PC-3 (cell line): ENCODE measurements at regions not wholly inside any gene's neighbourhood (a gene's known extent, or its start where the extent isn't known, plus 50 kb on each side); places are given as distances from the start of the nearest gene placed in this dataset.

ENCODE experiments used
- ATAC-seq: fragments of 200-7000 bp; cut with Tn5 transposase; 2 replicates; pipeline ENCODE4 v1.9.1; 2020; ENCODE audit warnings: mild to moderate bottlenecking, moderate library complexity
- BruUV-seq: library from RNA; stranded (reverse); fragments of 400-500 nt; replicated peaks from 2 replicates; lab custom pipeline; 2021; lab: Mats Ljungman, UMichigan
- CTCF ChIA-PET: fragments of 300-600 bp; sonication (Branson Sonifier 250); formaldehyde crosslinking; loops from one replicate; lab custom pipeline; 2022; ENCODE audit warnings: antibody characterized with exemption; lab: Charles Lee
- POLR2A ChIA-PET: fragments of 300-600 bp; sonication (Branson Sonifier 250); formaldehyde crosslinking; loops from one replicate; lab custom pipeline; 2022; ENCODE audit warnings: antibody characterized with exemption; ENCODE audit not compliant: unreplicated experiment; lab: Charles Lee
- DNase-seq: peaks from one replicate; pipeline ENCODE4 v3.0.0-alpha.2; 2015
- H2AFZ ChIP-seq: fragments of 300-600 bp; sonication (generic); 2 replicates; pipeline ENCODE4 v1.6.0; 2016; ENCODE audit warnings: antibody characterized with exemption, low read length
- H3F3A ChIP-seq: fragments of 300-600 bp; sonication (generic); one replicate; pipeline ENCODE4 v1.6.0; 2017; ENCODE audit warnings: antibody characterized with exemption, low read length, control low read depth, mild to moderate bottlenecking; ENCODE audit not compliant: unreplicated experiment
- H3K27ac ChIP-seq: fragments of 300-600 bp; sonication (generic); 2 replicates; pipeline ENCODE4 v1.5.1; 2016; ENCODE audit warnings: mild to moderate bottlenecking, low read length
- H3K27me3 ChIP-seq: fragments of 300-600 bp; sonication (generic); 2 replicates; pipeline ENCODE4 v1.6.1; 2016; ENCODE audit warnings: low read length, mixed read lengths
- H3K36me3 ChIP-seq: fragments of 300-600 bp; sonication (generic); 2 replicates; pipeline ENCODE4 v1.6.1; 2016; ENCODE audit warnings: low read depth, mixed run types, low read length, mixed read lengths
- H3K4me1 ChIP-seq: fragments of 300-600 bp; sonication (generic); 2 replicates; pipeline ENCODE4 v1.5.1; 2016; ENCODE audit warnings: low read length; ENCODE audit not compliant: insufficient read depth
- H3K4me2 ChIP-seq: fragments of 300-600 bp; sonication (generic); 2 replicates; pipeline ENCODE4 v1.6.0; 2016; ENCODE audit warnings: low read length
- H3K4me3 ChIP-seq: fragments of 300-600 bp; sonication (generic); 2 replicates; pipeline ENCODE4 v1.5.1; 2016; ENCODE audit warnings: mild to moderate bottlenecking, low read length, mixed read lengths
- H3K79me2 ChIP-seq: fragments of 300-600 bp; sonication (generic); 2 replicates; pipeline ENCODE4 v1.6.1; 2017; ENCODE audit warnings: low read length, mixed read lengths
- H3K9ac ChIP-seq: fragments of 300-600 bp; sonication (generic); 2 replicates; pipeline ENCODE4 v1.6.0; 2016; ENCODE audit warnings: mild to moderate bottlenecking, low read length
- H3K9me2 ChIP-seq: fragments of 300-600 bp; sonication (generic); replicated peaks from 2 replicates; pipeline ENCODE4 v1.6.1; 2016; ENCODE audit warnings: mixed run types, low read length, mixed read lengths
- H3K9me3 ChIP-seq: fragments of 300-600 bp; sonication (generic); 2 replicates; pipeline ENCODE4 v1.6.1; 2016; ENCODE audit warnings: low read length, mixed read lengths
- H4K20me1 ChIP-seq: fragments of 300-600 bp; sonication (generic); 2 replicates; pipeline ENCODE4 v1.6.1; 2016; ENCODE audit warnings: low read length, mixed read lengths
- EZH2 ChIP-seq: fragments of 300-600 bp; sonication (generic); IDR thresholded peaks from one replicate; pipeline ENCODE4 v1.6.1; 2017; ENCODE audit warnings: antibody characterized with exemption, mild to moderate bottlenecking, low read length; ENCODE audit not compliant: unreplicated experiment
- EZH2phosphoT487 ChIP-seq: fragments of 300-600 bp; sonication (generic); IDR thresholded peaks from 2 replicates; pipeline ENCODE4 v1.6.1; 2018; ENCODE audit warnings: mild to moderate bottlenecking, antibody characterized with exemption, low read length, borderline replicate concordance
- intact Hi-C: fragments of 100-400 bp; cut with micrococcal nuclease; formaldehyde crosslinking; loops from 2 replicates; pipeline ENCODE4 v1.9.0; 2023
- TF ChIP-seq, protein P1 (sequence below): fragments of 300-600 bp; sonication (generic); conservative IDR thresholded peaks from 2 replicates; pipeline ENCODE4 v1.5.1; 2017; ENCODE audit warnings: antibody characterized with exemption, low read depth, mild to moderate bottlenecking, low read length

DNA sequence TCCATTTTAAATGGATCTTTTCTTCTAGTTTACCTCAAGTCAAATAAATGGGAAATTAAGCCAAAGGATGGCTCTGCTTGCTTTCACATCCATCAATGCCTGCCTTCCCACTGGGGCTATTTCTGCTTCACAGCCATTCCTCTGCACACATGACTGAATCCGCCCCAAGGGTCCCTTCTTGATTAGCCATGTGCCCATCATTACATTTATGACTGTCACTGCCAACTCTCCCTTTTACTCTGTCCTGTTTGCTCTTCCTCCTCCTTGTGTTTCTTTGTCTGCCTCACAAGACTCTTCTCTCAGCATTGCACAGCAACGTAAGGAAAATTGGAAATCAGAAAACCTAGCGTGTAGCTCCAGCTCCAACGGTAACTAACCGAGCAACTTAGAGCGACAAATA, 410.2 kb downstream of the TBC1D4 start:
- POLR2A ChIA-PET: no interaction called here
- no peaks in the 10 kb centered on the region for H3F3A ChIP-seq

DNA sequence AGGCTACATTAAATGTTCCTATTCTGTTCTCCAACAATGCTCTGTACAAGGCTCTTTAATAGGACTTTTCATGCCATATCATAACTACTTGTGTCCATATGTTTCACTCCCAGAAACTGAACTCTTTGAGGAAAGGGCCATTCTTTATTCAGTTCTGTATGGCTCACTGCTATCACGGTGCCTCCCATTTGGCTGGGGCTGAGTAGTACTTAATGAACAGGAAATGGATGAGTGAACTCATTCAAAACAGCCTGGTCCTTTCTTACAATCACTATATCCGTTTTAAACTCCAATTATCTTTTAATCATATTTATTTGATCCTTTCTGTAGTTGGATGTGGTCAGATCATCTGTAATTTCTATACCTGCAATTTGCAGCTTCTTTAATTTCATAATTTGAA, 410.6 kb downstream of the TBC1D4 start:
- Histone ChIP-seq H3F3A (no peaks in the 10 kb centered on the region), H4K20me1 (no peaks in the 10 kb centered on the region), H3K27ac (no peak overlapping the region), H3K9ac (no peak overlapping the region), H2AFZ (no peak overlapping the region), H3K36me3 (no peaks in the 10 kb centered on the region), H3K9me2 (no peaks in the 10 kb centered on the region), H3K4me1 (no peaks in the 10 kb centered on the region), H3K4me3 (no peak overlapping the region), H3K27me3 (no peaks in the 10 kb centered on the region), H3K79me2 (no peaks in the 10 kb centered on the region), H3K4me2 (no peak overlapping the region), H3K9me3 (no peaks in the 10 kb centered on the region)
- ATAC-seq (no peak), DNase-seq (no peak)
- TF ChIP-seq EZH2phosphoT487 (no peak), EZH2 (no peak)
- TF ChIP-seq, protein P1, sequence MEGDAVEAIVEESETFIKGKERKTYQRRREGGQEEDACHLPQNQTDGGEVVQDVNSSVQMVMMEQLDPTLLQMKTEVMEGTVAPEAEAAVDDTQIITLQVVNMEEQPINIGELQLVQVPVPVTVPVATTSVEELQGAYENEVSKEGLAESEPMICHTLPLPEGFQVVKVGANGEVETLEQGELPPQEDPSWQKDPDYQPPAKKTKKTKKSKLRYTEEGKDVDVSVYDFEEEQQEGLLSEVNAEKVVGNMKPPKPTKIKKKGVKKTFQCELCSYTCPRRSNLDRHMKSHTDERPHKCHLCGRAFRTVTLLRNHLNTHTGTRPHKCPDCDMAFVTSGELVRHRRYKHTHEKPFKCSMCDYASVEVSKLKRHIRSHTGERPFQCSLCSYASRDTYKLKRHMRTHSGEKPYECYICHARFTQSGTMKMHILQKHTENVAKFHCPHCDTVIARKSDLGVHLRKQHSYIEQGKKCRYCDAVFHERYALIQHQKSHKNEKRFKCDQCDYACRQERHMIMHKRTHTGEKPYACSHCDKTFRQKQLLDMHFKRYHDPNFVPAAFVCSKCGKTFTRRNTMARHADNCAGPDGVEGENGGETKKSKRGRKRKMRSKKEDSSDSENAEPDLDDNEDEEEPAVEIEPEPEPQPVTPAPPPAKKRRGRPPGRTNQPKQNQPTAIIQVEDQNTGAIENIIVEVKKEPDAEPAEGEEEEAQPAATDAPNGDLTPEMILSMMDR: no peak
- POLR2A ChIA-PET: no interaction called here
- CTCF ChIA-PET: no interaction called here
- intact Hi-C loops: no loop called here
- BruUV-seq: no TSS peak

More for the DNA sequence above, 410.2 kb downstream of the TBC1D4 start:
- H3K9ac ChIP-seq: no peak overlapping the region
- H3K27me3 ChIP-seq: no peaks in the 10 kb centered on the region
- no peak overlapping the region for H3K27ac ChIP-seq
- H3K79me2 ChIP-seq: no peaks in the 10 kb centered on the region
- TF ChIP-seq, protein P1: no peak
- TF ChIP-seq EZH2phosphoT487 (no peak), EZH2 (no peak)
- DNase-seq (no peak), ATAC-seq (no peak)
- H3K9me2 ChIP-seq: no peaks in the 10 kb centered on the region
- H3K4me1 ChIP-seq: no peaks in the 10 kb centered on the region
- no peaks in the 10 kb centered on the region for H3K36me3 ChIP-seq
- no peaks in the 10 kb centered on the region for H4K20me1 ChIP-seq
- no peaks in the 10 kb centered on the region for H3K9me3 ChIP-seq
- no peak overlapping the region for H3K4me3 ChIP-seq
- CTCF ChIA-PET: interaction anchor here (0.7 kb wide), 1 partner anchor 10 kb away, joined by 4 read pairs; no protein-coding TSS in a partner anchor
- BruUV-seq: no TSS peak
- no peak overlapping the region for H2AFZ ChIP-seq
- intact Hi-C loops: no loop called here
- H3K4me2 ChIP-seq: no peak overlapping the region

DNA sequence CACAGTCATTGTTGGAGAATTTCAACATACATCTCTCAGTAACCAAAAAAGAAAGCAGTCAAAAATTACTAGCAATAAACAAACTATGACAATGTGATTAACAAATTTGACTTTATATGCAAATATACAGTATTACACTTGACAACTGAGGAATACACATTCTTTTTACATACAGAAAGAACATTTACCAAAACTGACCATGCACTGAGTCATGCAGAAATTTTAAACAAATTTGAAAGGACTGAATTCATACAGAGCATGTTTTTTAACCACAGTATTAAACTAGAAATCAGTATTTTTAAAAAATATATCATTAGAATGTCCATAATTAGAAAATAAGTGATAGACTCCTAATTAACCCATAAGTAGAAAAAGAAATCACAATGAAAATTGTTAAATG, 420.1 kb downstream of the TBC1D4 start:
- no peaks in the 10 kb centered on the region for H3K4me1 ChIP-seq
- H3K9ac ChIP-seq: no peak overlapping the region
- DNase-seq: no peak
- ChIA-PET POLR2A (no interaction called here), CTCF (no interaction called here)
- intact Hi-C loops: no loop called here
- H3K9me2 ChIP-seq: no peaks in the 10 kb centered on the region
- no peak overlapping the region for H3K4me2 ChIP-seq
- no peaks in the 10 kb centered on the region for H3K27me3 ChIP-seq
- TF ChIP-seq EZH2 (no peak), EZH2phosphoT487 (no peak)
- TF ChIP-seq, protein P1: no peak
- no peaks in the 10 kb centered on the region for H4K20me1 ChIP-seq
- no peak overlapping the region for H3K4me3 ChIP-seq
- no peaks in the 10 kb centered on the region for H3K36me3 ChIP-seq
- no TSS peak for BruUV-seq
- no peak overlapping the region for H3K27ac ChIP-seq
- no peaks in the 10 kb centered on the region for H3K9me3 ChIP-seq
- H2AFZ ChIP-seq: no peak overlapping the region
- no peak for ATAC-seq
- H3F3A ChIP-seq: no peaks in the 10 kb centered on the region
- H3K79me2 ChIP-seq: no peaks in the 10 kb centered on the region
